ENCODE measurements at regions not wholly inside any gene's neighbourhood (a gene's known extent, or its start where the extent isn't known, plus 50 kb on each side); places are given as distances from the start of the nearest gene placed in this dataset.

- H2BK12ac ChIP-seq (ENCODE audit: low read length) = no peak overlapping the region
- H4K8ac ChIP-seq (ENCODE audit: low read depth, low read length) = no peak overlapping the region
- H2BK120ac ChIP-seq (ENCODE audit: insufficient read depth, low read length, poor library complexity) = no peak overlapping the region
- H3K18ac ChIP-seq (ENCODE audit: low read length) = no peak overlapping the region
- H3K79me1 ChIP-seq (ENCODE audit: low read length) = no peaks in the 10 kb centered on the region
- H3K23ac ChIP-seq (ENCODE audit: low read length) = no peak overlapping the region
- no peaks in the 10 kb centered on the region for H3K36me3 ChIP-seq (ENCODE audit: control insufficient read depth in 1 of 2, insufficient read depth in 2 of 2, low read length in 2 of 2)
- no peaks in the 10 kb centered on the region for H3K79me2 ChIP-seq (ENCODE audit: control insufficient read depth, insufficient read depth, low read length, poor library complexity)
- peak overlapping the region; percentile 7 for H3K9ac ChIP-seq (ENCODE audit: low read length)
- H4K12ac ChIP-seq (ENCODE audit: low read depth, low read length) = no peak overlapping the region
- H4K91ac ChIP-seq (ENCODE audit: low read depth, low read length) = no peak overlapping the region
- no peak overlapping the region for H3K4me2 ChIP-seq (ENCODE audit: low read length)
- H2AFZ ChIP-seq (ENCODE audit: insufficient read depth, low read length, poor library complexity) = no peak overlapping the region
- H3K27me3 ChIP-seq (ENCODE audit: insufficient read depth, low read length) = no peaks in the 10 kb centered on the region
- H3K14ac ChIP-seq (ENCODE audit: low read length) = no peak overlapping the region
- no peak for DNase-seq
- H2AK5ac ChIP-seq (ENCODE audit: low read length) = no peak overlapping the region
- no peak overlapping the region for H3K4ac ChIP-seq (ENCODE audit: low read depth, low read length)
- no peak overlapping the region for H2BK5ac ChIP-seq (ENCODE audit: low read depth, low read length, poor library complexity)
- no peak overlapping the region for H3K27ac ChIP-seq (ENCODE audit: low read depth, low read length)
- no peaks in the 10 kb centered on the region for H3K9me3 ChIP-seq (ENCODE audit: insufficient read depth, low read depth, low read length)
- no peak overlapping the region for H3K4me3 ChIP-seq (ENCODE audit: low read depth, low read length)
- H3K4me1 ChIP-seq (ENCODE audit: control insufficient read depth in 1 of 2, insufficient read depth in 2 of 2, low read length in 2 of 2) = no peaks in the 10 kb centered on the region
- no CpG with 5 or more reads among the region's 5 CpGs for WGBS (ENCODE audit: extremely low coverage, insufficient coverage, insufficient read length)
These were observed 858.1 kb upstream of the ADAMTS5 start for GRCh38 chr21:27825035-27825434.

- no peak overlapping the region for H3K18ac ChIP-seq (ENCODE audit: low read length)
- H3K14ac ChIP-seq (ENCODE audit: low read length) = no peak overlapping the region
- no peak overlapping the region for H3K4me3 ChIP-seq (ENCODE audit: low read depth, low read length)
- H2BK5ac ChIP-seq (ENCODE audit: low read depth, low read length, poor library complexity) = no peak overlapping the region
- no peaks in the 10 kb centered on the region for H3K79me2 ChIP-seq (ENCODE audit: control insufficient read depth, insufficient read depth, low read length, poor library complexity)
- H3K27me3 ChIP-seq (ENCODE audit: insufficient read depth, low read length) = no peaks in the 10 kb centered on the region
- no peak overlapping the region for H2AFZ ChIP-seq (ENCODE audit: insufficient read depth, low read length, poor library complexity)
- no peaks in the 10 kb centered on the region for H3K79me1 ChIP-seq (ENCODE audit: low read length)
- H3K9ac ChIP-seq (ENCODE audit: low read length) = no peak overlapping the region
- H2BK12ac ChIP-seq (ENCODE audit: low read length) = no peak overlapping the region
- H3K27ac ChIP-seq (ENCODE audit: low read depth, low read length) = no peak overlapping the region
- H3K9me3 ChIP-seq (ENCODE audit: insufficient read depth, low read depth, low read length) = no peaks in the 10 kb centered on the region
- no peaks in the 10 kb centered on the region for H3K36me3 ChIP-seq (ENCODE audit: control insufficient read depth in 1 of 2, insufficient read depth in 2 of 2, low read length in 2 of 2)
- no peak for DNase-seq
- no peak overlapping the region for H4K91ac ChIP-seq (ENCODE audit: low read depth, low read length)
- H3K23ac ChIP-seq (ENCODE audit: low read length) = no peak overlapping the region
- no CpG with 5 or more reads among the region's 8 CpGs for WGBS (ENCODE audit: extremely low coverage, insufficient coverage, insufficient read length)
- no peak overlapping the region for H3K4ac ChIP-seq (ENCODE audit: low read depth, low read length)
- H3K4me1 ChIP-seq (ENCODE audit: control insufficient read depth in 1 of 2, insufficient read depth in 2 of 2, low read length in 2 of 2) = no peaks in the 10 kb centered on the region
- no peak overlapping the region for H3K4me2 ChIP-seq (ENCODE audit: low read length)
- H2BK120ac ChIP-seq (ENCODE audit: insufficient read depth, low read length, poor library complexity) = no peak overlapping the region
- H4K12ac ChIP-seq (ENCODE audit: low read depth, low read length) = no peak overlapping the region
- no peak overlapping the region for H4K8ac ChIP-seq (ENCODE audit: low read depth, low read length)
- no peak overlapping the region for H2AK5ac ChIP-seq (ENCODE audit: low read length)
These were observed 856.8 kb upstream of the ADAMTS5 start for GRCh38 chr21:27823652-27824201.

GRCh38 chr21:27820342-27820741 is 853.5 kb upstream of the ADAMTS5 start:
- Histone ChIP-seq H3K27me3 (ENCODE audit: insufficient read depth, low read length) (no peaks in the 10 kb centered on the region), H3K4me3 (ENCODE audit: low read depth, low read length) (no peak overlapping the region), H3K4me2 (ENCODE audit: low read length) (no peak overlapping the region), H2BK5ac (ENCODE audit: low read depth, low read length, poor library complexity) (no peak overlapping the region), H3K18ac (ENCODE audit: low read length) (no peak overlapping the region), H2AFZ (ENCODE audit: insufficient read depth, low read length, poor library complexity) (no peak overlapping the region), H3K79me1 (ENCODE audit: low read length) (no peaks in the 10 kb centered on the region), H3K27ac (ENCODE audit: low read depth, low read length) (no peak overlapping the region), H3K23ac (ENCODE audit: low read length) (no peak overlapping the region), H2BK12ac (ENCODE audit: low read length) (no peak overlapping the region), H3K36me3 (ENCODE audit: control insufficient read depth in 1 of 2, insufficient read depth in 2 of 2, low read length in 2 of 2) (no peaks in the 10 kb centered on the region), H4K12ac (ENCODE audit: low read depth, low read length) (no peak overlapping the region), H4K8ac (ENCODE audit: low read depth, low read length) (no peak overlapping the region), H3K14ac (ENCODE audit: low read length) (no peak overlapping the region), H3K4ac (ENCODE audit: low read depth, low read length) (no peak overlapping the region), H3K4me1 (ENCODE audit: control insufficient read depth in 1 of 2, insufficient read depth in 2 of 2, low read length in 2 of 2) (no peaks in the 10 kb centered on the region), H4K91ac (ENCODE audit: low read depth, low read length) (no peak overlapping the region), H3K9me3 (ENCODE audit: insufficient read depth, low read depth, low read length) (no peaks in the 10 kb centered on the region), H3K79me2 (ENCODE audit: control insufficient read depth, insufficient read depth, low read length, poor library complexity) (no peaks in the 10 kb centered on the region), H2AK5ac (ENCODE audit: low read length) (no peak overlapping the region), H3K9ac (ENCODE audit: low read length) (no peak overlapping the region), H2BK120ac (ENCODE audit: insufficient read depth, low read length, poor library complexity) (no peak overlapping the region)
- DNase-seq = no peak
- no CpG with 5 or more reads among the region's 1 CpG for WGBS (ENCODE audit: extremely low coverage, insufficient coverage, insufficient read length)

- no peaks in the 10 kb centered on the region for H3K36me3 ChIP-seq (ENCODE audit: control insufficient read depth in 1 of 2, insufficient read depth in 2 of 2, low read length in 2 of 2)
- WGBS (ENCODE audit: extremely low coverage, insufficient coverage, insufficient read length) = no CpG with 5 or more reads among the region's 3 CpGs
These were observed 852.4 kb upstream of the ADAMTS5 start for GRCh38 chr21:27819299-27819698.

More at GRCh38 chr21:27819299-27819698, 852.4 kb upstream of the ADAMTS5 start:
- no peak for DNase-seq
- no peak overlapping the region for H3K4ac ChIP-seq (ENCODE audit: low read depth, low read length)
- no peak overlapping the region for H4K91ac ChIP-seq (ENCODE audit: low read depth, low read length)
- no peak overlapping the region for H3K27ac ChIP-seq (ENCODE audit: low read depth, low read length)
- H3K4me3 ChIP-seq (ENCODE audit: low read depth, low read length) = no peak overlapping the region
- H3K4me1 ChIP-seq (ENCODE audit: control insufficient read depth in 1 of 2, insufficient read depth in 2 of 2, low read length in 2 of 2) = no peaks in the 10 kb centered on the region
- no peaks in the 10 kb centered on the region for H3K79me1 ChIP-seq (ENCODE audit: low read length)
- H3K23ac ChIP-seq (ENCODE audit: low read length) = no peak overlapping the region
- no peak overlapping the region for H2BK120ac ChIP-seq (ENCODE audit: insufficient read depth, low read length, poor library complexity)
- no peak overlapping the region for H4K8ac ChIP-seq (ENCODE audit: low read depth, low read length)
- H3K79me2 ChIP-seq (ENCODE audit: control insufficient read depth, insufficient read depth, low read length, poor library complexity) = no peaks in the 10 kb centered on the region
- H3K9me3 ChIP-seq (ENCODE audit: insufficient read depth, low read depth, low read length) = no peaks in the 10 kb centered on the region
- H2BK12ac ChIP-seq (ENCODE audit: low read length) = no peak overlapping the region
- H4K12ac ChIP-seq (ENCODE audit: low read depth, low read length) = no peak overlapping the region
- no peaks in the 10 kb centered on the region for H3K27me3 ChIP-seq (ENCODE audit: insufficient read depth, low read length)
- H3K18ac ChIP-seq (ENCODE audit: low read length) = no peak overlapping the region
- no peak overlapping the region for H3K14ac ChIP-seq (ENCODE audit: low read length)
- H3K9ac ChIP-seq (ENCODE audit: low read length) = no peak overlapping the region
- H3K4me2 ChIP-seq (ENCODE audit: low read length) = no peak overlapping the region
- H2AFZ ChIP-seq (ENCODE audit: insufficient read depth, low read length, poor library complexity) = no peak overlapping the region
- no peak overlapping the region for H2BK5ac ChIP-seq (ENCODE audit: low read depth, low read length, poor library complexity)
- no peak overlapping the region for H2AK5ac ChIP-seq (ENCODE audit: low read length)
